SW 1271 (cell line): ENCODE measurements at regions not wholly inside any gene's neighbourhood (a gene's known extent, or its start where the extent isn't known, plus 50 kb on each side); places are given as distances from the start of the nearest gene placed in this dataset.
A peak's percentile ranks its signal among the peaks of the same experiment; 100 is the strongest.

ENCODE experiments used
- DNase-seq, 2 experiments: peaks; one replicate each; lab custom pipeline; 2025; lab: John Stamatoyannopoulos, UW

DNA sequence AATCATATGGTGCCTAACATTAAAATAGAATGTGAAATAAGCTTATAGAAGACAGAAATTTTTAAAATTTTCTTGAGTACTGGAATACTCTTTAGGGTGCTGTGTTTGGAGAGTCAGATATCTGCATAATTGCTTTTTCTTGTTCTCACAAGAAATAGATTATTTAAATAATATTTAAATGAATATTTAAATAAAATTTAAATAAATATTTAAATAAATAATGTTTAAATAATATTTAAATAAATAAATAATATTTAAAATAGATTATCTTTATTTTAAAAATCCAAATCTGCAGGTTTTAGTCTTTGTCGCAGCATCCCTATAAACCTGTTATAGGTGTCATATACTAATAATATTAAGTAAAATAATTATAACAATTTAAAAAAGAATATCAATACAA is 1589.4 kb downstream of the MAT2B start:
- DNase-seq, result no peak

DNA sequence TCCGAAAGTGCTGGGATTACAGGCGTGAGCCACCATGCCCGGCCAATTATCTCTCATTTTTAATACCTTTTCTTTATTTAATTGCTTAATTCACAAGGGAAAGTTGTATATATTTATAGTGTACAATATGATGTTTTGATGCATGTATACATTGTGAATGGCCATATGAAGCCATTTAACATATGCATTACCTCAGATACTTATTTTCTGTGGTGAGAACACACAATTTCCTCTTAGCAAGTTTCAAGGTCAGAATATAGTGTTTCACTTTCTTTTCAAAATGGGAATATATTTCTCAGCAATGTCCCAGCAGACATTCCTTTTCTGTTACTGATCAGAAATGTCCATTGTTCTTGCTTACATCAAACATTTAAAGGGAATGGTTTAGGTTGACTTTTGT is 1596.3 kb downstream of the MAT2B start:
- no peak for DNase-seq

DNA sequence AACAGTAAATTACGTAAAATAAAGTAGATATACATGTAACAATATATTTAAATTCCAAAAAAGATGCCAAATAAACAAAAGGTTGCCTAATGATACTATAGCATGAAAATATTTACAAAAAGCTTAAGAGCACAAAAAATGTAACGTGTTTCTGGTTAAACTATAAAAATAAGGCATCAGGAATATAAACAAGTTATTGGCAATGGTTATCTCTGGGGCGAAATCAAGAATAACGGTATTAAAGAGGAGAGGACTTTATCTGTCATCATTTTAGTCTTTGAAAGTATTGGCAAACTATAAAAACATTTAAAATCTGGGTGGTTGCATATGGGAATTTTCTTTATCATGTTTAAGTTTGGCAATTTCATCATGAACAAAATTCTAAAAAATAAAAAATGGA is 1599.2 kb downstream of the MAT2B start:
- no peak for DNase-seq

DNA sequence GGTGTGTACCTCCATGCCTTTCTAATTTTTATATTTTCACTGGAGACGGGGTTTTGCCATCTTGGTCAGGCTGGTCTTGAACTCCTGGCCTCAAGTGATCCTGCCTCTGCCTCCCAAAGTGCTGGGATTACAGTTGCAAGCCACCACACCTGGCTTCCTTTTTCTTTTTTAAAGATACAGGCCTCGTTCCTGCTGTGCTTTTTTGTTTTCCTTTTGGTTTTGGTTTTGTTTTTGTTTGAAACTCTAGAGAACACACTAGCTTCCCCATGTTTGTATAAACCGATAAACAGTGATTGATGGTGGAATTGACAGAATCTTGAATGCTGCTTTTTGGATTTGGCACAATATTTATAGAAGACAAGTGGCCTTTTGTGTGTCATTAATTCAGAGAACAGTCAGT is 1603.4 kb downstream of the MAT2B start:
- no peak for DNase-seq

DNA sequence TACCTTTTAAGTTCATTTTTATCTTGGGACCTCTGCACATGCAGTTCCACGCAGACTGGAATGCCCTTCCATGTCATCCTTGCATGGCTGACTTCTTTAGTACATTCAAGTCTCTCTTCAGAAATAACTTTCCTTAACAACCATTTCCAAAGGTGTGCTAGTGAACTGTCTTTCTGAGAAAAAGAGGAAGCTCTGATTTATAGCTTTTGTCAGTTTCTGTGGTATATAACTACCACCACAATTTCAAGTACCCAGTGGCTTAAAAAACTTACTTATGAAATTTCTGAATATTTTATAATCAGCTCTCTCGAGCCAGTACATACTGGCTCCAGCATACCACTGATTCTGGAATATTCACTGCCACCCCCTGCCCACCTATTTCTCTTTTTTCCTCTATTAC is 1613.8 kb downstream of the MAT2B start:
- DNase-seq, result no peak

DNA sequence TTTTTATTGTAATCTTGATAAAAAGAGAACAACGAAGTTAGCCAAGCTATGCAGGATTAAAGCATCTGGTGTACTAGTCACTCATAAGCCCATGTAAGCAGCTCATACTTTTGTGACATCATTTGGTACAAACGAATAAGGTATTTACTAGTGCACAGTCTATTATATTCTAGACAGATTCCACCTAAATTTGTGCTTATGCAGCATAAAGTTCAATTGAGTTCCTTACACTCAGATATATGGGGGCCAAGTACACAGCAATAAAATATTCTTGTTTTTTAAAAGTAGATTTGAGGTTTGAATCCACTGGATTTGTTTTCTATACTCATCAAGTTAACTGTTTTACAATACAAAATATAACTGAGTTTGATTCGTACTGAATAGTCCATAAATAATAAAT is 1621.2 kb downstream of the MAT2B start:
- DNase-seq, result no peak

DNA sequence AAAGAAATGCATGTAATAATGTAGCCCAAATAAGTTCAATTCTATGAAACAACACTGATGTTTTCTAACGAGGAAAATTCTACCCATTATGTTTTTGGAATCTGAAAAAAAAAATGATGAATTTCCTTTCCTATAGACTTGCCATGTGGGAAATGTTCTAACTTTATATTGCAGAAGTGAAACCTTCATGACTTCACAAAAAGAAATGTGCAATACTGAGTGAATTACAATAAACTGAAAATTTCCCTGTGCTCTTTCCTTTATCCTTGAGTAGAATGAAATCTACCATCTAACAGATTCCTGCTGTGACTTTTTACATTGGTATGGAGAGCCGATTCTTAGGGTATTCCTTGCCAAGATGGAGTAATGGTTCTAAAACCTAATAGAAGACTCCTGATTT is 1622.5 kb downstream of the MAT2B start:
- DNase-seq, result no peak

DNA sequence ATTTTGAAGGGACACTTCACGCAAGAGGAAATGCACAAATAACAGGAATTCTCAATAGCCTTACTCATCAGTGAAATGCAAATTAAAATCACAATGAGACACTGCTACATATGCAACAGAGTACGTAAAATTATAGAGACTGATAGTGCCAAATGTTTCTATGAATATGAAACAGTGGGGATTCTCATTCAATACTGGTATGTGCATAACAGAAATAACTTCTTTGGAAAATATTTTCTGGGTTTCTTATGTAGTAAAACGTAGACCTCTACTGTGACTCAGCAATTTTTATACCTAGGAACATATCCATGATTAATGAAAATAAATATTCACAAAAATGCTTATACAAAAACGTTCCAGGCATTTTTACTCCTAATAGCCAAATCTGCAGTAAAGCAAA is 1625.2 kb downstream of the MAT2B start:
- no peak for DNase-seq

DNA sequence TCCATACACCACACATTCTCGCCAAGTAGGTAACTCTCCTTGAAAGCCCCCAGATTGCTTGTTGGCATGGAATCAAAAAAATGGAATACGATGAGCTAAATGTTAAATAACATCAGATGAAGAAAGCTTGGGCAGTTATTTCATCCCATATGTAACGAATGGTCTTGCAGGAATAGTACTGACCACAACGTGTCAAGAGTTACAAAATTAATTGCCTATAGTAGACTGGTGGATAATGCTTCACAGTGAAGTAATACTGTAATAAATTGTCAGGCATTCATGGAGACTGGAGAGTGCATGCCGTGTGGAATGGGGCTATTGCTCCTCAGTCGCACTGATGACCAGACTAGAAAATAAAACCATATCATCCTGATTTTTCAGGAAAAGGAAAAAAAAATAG is 1628.7 kb downstream of the MAT2B start:
- no peak for DNase-seq

DNA sequence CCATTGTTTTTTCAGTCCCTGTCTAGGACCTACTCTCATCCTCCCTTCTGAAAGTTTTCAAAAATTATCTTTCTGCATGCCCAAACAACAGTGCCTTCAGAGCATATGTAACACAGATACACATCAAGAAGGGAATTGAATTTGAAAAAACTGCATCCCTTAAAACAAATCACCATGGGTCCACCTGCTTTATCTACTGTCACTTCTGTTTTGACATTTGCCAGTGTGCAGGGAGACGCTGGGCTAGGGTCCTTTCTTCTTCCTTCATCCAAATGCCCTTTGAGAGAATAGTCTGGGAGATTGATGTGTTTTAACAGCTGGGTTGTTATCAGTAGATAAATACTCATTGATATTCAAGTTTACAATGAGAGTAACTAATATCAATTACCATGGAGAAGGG is 1630.1 kb downstream of the MAT2B start:
- no peak for DNase-seq

DNA sequence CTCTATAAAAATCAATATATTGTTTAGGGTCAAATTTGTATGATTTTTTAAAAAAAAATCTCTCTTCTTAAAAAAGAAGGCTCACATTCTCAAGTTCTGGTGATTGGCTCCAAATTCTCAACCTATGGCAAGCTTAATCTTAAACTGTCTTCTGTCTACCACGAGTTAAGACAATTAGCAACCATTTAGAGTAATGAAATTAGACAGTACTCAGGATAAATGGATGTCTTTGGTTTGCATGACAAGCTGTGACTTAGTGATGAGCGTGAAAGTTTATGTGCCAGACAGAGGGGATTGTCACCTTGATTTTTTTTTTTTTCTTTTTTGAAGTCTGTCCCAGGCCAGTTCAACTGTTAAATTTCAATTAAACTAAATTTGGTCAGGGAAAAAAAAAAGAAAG is 1632.3 kb downstream of the MAT2B start:
- DNase-seq, result no peak

DNA sequence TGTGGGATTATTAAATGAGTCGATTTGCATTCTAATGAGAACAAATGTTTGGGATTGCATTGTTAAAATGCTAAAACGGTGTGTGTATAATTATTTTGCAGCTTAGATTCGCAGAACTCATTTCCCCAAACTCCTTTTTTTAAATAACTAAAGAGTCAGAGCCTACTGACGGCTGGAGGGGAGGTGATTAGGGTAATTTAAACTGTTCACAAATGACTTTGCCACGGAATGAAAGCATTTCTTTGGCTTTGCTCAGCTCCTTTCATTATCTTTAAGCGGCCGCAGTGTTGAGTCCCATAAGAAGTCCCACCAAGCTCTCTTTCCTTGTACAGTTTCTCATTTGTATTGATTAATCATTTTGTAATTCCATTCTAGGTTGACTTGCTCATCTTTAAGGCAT is 1632.8 kb downstream of the MAT2B start:
- no peak for DNase-seq

DNA sequence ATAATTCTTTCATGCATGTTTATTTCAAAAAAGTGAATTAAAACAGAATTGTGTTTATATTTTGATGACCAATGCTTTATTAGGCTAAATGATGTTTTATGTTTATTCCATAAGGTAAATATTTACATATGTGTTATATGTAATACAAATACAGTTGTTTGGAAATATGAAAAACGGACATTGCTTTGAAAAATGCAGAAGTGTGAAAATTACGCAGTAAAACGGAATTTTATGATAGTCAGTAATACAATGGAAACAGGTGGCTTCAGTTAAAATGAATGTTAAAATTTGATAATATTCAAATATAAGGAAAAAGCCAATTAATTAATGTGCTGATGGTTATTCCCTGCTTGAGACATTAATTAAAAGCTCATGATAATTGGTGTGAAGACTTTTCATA is 1633.8 kb downstream of the MAT2B start:
- no peak for DNase-seq

DNA sequence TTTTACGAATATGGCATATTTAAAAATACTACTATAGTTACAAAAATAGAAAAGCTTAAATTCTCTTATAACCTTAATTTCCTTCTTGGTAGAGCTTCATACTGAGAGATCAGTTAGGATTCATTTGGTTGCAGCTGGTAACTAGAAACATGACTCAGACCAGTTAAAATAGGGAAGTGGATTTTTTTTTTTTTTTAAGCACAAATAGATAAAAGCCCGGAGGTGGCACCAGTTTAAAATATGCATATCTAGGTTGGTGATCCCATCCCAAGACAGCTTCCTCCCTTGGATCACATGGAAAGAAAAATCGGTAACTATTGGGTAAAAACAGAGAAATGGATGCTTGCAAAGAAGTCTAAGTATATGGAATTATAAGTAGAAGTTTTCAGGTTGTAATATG is 1634.3 kb downstream of the MAT2B start:
- DNase-seq, result no peak

DNA sequence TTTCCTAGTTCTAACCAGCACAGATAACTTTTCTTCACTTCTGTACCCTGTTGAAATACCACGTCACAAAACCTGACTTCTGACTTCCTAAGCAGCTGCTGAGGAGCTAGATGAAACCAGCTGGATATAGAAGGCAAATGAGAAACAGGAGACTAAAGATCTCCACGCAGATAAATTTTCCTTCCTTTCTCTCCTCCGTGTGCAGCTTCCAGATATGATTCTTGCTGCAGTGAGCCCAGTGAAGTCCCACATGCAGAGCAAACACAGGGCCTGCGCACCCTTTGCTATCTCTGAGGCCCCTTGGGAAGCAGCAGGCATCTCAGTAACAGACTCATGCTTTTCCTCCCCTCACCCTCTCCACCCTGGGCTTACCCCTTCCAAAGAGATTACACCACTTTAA is 1638.3 kb downstream of the MAT2B start:
- no peak for DNase-seq

DNA sequence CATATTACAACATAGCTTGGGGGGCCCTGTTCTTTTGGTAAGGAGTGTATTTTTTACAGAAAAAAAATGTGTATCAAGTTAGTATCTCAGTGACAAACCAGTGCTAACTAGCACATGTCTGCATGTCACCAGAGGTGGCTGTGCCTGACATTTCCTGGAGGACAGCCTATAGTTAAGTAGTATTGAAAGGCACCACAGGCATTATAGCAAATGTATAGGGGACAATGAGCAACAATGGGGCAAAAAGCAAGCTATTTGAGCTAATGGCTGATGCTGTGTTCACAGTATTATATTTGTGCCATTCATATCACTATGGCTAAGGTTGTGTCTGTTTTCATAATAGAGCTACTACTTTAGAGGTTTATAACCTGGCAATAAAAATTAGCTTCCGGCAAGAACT is 1644.0 kb downstream of the MAT2B start:
- DNase-seq, result no peak

DNA sequence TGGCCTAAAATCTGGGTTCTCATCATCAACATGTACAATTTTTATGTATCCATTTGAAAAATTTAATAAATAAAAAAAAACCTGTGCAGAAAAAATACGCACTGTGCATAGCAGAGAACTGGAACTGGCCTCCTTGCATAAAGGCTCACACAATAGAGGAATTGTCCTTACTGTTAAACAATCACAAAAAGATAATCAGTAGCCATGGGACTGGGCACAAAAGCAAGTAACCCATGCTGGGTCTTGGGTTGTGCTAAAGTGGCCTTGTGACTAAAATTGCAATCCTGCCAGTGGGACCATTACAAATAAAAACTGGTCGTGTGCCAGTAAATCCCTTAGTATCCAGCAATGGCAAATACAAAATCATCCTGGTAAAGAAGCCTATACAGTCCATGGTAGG is 1646.6 kb downstream of the MAT2B start:
- DNase-seq, result no peak

DNA sequence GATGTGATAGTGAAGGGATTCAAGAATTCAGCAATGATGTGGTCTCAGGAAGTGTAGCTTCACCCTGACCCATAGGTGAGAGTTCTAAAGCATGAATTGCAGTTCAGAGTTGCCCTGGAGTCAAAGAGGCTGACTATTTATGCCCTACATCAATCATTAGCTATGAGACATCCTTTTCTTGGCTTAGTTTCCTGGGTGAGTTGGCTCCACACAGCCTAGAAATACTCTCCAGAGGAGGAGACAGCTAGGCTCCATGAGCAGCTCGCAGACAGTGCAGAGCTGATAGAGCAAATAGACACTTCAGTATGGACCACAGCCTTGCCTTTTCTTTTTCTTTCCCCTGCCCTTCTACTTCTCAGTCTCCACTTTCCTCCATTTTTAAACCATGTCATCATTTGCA is 1651.8 kb downstream of the MAT2B start:
- DNase-seq, result no peak

DNA sequence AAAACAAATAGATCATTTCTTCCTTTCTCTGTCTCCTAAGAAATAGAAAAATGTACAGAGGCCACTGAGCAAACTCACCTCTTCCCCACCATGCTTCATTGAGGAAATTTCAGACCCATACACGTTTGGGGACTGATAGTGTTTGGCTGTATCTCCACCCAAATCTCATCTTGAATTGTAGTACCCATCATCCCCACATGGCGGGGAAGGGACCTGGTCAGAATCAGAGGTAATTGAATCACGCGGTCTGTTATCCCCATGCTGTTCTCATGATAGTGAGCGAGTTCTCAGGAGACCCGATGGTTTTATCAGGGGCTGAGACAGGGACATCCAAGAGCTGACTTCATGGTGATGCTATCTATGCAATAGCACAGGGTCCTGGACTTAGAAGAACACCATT is 1655.8 kb downstream of the MAT2B start:
- DNase-seq, result peak in 1 of 2 experiments; percentile 3

DNA sequence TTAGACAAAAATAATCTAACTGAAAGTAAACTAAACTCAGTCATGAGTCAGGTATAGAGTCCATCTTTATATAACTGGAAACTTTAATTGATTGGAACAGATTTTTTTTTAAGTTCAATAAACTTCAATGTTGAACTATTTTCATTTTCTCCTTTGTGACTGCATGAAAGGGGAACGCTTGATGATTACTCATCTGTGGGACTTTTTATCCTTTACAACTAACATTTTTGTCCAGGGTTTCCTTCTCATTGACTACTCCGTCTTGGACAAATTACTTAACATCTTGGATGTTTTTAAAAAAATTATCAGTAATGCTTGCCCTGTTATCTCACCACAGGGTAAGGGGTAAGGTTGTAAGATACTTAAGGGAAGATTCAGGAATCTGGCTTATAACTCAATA is 1658.4 kb downstream of the MAT2B start:
- DNase-seq, result no peak

DNA sequence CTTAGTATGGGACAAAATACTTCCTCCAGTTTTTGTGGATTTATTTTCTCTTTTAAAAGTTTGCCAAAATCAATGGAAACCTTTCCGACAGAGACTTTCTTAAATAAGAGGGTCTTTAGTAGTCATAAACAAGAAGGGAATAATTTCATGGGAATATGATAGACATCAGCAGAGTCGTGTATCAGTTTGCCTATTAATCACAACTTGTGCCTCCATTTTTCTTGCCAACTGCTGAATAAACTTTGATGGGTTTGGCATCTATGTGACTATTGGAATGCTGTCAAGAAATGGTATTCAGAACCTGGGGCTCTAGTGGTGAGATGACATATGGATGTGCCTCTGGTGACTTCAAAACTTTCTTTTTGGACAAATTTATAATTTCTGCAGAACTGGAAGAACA is 1668.2 kb downstream of the MAT2B start:
- no peak for DNase-seq

DNA sequence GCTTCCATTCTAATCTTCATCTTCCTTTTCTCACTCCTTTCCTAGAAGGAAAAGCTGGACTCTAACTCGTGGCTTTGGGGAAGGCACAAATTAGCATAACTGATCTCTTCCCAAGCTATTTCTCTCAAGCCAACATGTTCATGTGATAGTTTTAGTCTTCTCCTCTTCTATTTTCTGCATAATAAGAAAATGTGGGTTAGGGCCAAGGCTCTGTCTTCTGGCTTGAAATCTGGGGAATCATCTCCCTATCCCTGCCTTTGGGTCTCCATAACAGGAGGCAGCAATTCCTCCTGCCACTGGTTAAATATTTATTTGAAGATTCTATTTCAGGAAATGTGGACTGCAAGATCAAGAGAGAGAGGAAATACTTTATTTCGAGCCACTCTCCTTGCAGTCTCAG is 1669.6 kb downstream of the MAT2B start:
- DNase-seq, result no peak

DNA sequence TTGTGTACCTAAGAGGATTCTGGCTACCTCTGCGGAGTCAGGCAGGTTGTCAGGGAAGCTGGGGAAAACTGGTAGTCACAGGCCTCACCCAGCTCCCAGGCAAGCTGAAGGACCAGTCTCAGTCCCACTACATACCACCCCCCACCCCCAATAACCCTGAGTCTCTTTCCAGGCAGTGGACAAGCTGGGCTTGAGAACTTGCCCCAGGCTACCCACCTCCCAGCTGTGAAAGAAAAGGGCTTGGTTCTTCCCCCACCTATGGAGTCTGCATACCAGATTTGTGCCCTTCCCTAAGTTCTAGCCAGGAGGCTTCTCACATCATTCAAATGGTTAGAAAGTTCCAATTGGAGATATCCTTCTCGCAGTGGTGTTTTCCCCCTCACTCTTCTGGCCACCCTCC is 1678.8 kb downstream of the MAT2B start:
- DNase-seq, result no peak

DNA sequence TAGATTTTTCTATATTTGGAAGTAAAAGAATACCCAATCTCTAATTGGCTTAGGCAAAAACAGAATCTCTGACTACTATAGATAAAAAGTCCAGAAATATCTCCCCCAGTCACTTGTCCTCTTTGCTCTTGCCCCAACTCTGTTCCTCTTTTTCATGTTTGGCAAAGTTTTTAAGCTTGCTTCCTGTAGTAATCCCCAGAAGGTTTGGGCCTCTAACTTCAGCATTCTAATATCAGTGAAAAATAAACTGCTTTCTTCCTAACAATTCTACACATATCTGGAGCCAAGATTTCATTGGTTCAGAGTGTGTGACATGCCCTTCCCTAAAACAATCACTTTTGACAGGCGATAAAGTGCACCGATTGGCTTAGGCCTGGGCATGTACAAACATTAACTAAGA is 1680.3 kb downstream of the MAT2B start:
- DNase-seq, result no peak

DNA sequence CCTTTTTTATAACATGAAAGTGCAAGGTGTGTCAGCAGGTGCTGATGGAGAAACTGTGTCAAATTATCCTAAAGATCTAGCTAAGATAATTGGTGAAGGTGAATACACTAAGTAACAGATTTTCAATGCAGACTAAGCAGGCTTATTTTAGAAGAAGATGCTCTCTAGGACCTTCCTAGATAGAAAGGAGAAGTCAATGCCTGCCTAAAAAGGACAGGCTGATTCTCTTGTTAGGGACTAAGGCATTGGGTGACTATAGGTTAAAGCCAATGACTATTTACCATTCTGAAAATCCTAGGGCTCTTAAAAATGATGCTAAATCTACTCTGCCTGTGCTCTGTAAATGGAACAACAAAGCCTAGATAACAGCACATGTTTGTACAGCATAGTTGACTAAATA is 1682.4 kb downstream of the MAT2B start:
- DNase-seq, result no peak
